Thyroid gland (tissue), 4 donors: ENCODE measurements at regions not wholly inside any gene's neighbourhood (a gene's known extent, or its start where the extent isn't known, plus 50 kb on each side); places are given as distances from the start of the nearest gene placed in this dataset.
"Not testable (repeated sequence)": the region's sequence is repeated elsewhere in the genome, so short reads cannot be mapped to it uniquely, and the experiment has no call there.

Experiments
- DNase-seq, 2 donors: peaks; one replicate each; pipeline ENCODE4 v3.0.0-alpha.2; 2019
- H3K27ac ChIP-seq, 3 donors: fragments of 200-600 bp; sonication (generic); 1 replicate in 2 of 3; 2 replicates in 1 of 3; pipeline ENCODE4 v1.5.1; 2016 to 2019; ENCODE audit warnings: mild to moderate bottlenecking in 1 of 3, moderate library complexity in 1 of 3
- H3K27me3 ChIP-seq: fragments of 200-600 bp; sonication (generic); one replicate; pipeline ENCODE4 v1.5.1; 2019
- H3K36me3 ChIP-seq, 2 donors: fragments of 200-600 bp; sonication (generic); one replicate each; pipeline ENCODE4 v1.5.1; 2016 to 2019
- H3K4me1 ChIP-seq, 2 donors: fragments of 200-600 bp; sonication (generic); one replicate each; pipeline ENCODE4 v1.5.1; 2017 to 2019
- H3K4me3 ChIP-seq, 3 donors: fragments of 200-600 bp; sonication (generic); replicated peaks in 1 of 3; 1 replicate in 2 of 3; 2 replicates in 1 of 3; pipeline ENCODE4 v1.5.1; 2016; ENCODE audit warnings: mild to moderate bottlenecking in 1 of 3
- H3K9me3 ChIP-seq: fragments of 200-600 bp; sonication (generic); one replicate; pipeline ENCODE4 v1.5.1; 2017
- POLR2A ChIP-seq, 2 donors: fragments of 450-650 bp; IDR thresholded peaks; one replicate each; pipeline ENCODE4 v1.6.1; 2017; ENCODE audit warnings: antibody characterized with exemption in 2 of 2, mild to moderate bottlenecking in 2 of 2, moderate library complexity in 1 of 2
- WGBS, 2 donors: methylation state at CpG; one replicate each; pipeline ENCODE4 v1.1.5; 2017; 5-methylcytosine and 5-hydroxymethylcytosine counted together
- intact Hi-C: fragments of 100-400 bp; cut with DNase I; formaldehyde crosslinking; loops from one replicate; pipeline ENCODE4 v1.15.1; 2023

DNA sequence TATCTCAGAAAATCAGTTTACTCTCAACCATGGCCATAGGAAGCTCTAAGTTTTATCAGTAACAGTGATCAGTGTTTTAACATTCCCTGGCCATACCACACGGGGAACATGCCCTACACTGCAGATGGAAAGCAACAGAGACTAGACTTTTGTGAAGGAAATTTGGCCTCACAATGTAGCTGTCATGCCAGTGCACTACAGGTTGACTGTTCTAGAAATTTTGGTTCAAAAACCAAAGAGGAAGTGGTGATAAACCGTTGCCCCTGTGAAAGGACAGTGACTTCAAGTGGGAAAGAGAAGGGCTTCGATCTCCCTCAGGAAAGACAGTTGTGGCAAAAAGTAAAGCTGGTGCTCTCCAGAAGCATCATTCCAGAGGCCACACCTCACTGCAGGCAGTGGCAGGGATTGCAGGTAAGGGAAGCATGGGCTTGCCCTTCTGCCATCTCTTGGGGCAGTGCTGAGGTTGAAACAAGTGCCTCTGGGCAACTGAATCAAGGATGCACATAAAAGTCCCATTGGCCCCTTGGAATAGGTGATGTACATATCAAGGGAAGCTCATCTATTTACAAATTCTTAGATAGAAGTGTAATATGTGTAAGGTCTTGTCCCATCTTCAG, 143.4 kb downstream of the PPIAL4A start:
- H3K9me3 ChIP-seq, intact Hi-C loops, H3K36me3 ChIP-seq, H3K27me3 ChIP-seq, H3K4me3 ChIP-seq, H3K27ac ChIP-seq, H3K4me1 ChIP-seq, DNase-seq: not testable (repeated sequence)
- 66 to 79% methylated on average over 3 of the region's 3 CpGs for WGBS, 2 donors

- H3K4me3 ChIP-seq, H3K27me3 ChIP-seq, DNase-seq, H3K4me1 ChIP-seq, H3K9me3 ChIP-seq, intact Hi-C loops, H3K36me3 ChIP-seq, H3K27ac ChIP-seq: not testable (repeated sequence)
- no CpG with 5 or more reads among the region's 4 CpGs for WGBS, 2 donors
These were observed 147.2 kb downstream of the PPIAL4A start for GRCh38 chr1:121036792-121037191.

DNA sequence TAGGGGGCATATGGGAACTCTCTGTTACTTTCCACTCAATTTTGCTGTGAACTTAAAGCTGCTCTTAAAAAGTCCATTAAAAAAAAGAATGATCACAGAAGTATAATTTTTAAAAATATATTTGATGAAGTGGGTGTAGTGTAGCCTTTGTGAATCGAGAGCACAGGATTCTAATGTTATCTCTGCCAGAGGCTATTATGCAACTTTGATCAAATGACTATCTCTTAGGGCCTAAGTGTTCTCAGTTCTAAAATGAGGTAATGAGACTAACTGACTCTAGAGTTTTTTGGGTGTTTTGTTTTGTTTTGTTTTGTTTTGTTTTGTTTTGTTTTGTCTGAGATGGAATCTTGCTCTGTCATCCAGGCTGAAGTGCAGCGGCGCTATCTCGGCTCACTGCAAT, 143.2 kb downstream of the FAM72B start:
- H3K9me3 ChIP-seq, H3K36me3 ChIP-seq, H3K27me3 ChIP-seq, H3K4me3 ChIP-seq, H3K4me1 ChIP-seq, intact Hi-C loops: not testable (repeated sequence)
- DNase-seq: peak in 1 of 2 donors; percentile 44
- 80% methylated on average over 2 of the region's 4 CpGs; no CpG with 5 or more reads in 1 of the 2 donors for WGBS, 2 donors
- peak overlapping the region; percentile 36 to 70 (median 56) for H3K27ac ChIP-seq

DNA sequence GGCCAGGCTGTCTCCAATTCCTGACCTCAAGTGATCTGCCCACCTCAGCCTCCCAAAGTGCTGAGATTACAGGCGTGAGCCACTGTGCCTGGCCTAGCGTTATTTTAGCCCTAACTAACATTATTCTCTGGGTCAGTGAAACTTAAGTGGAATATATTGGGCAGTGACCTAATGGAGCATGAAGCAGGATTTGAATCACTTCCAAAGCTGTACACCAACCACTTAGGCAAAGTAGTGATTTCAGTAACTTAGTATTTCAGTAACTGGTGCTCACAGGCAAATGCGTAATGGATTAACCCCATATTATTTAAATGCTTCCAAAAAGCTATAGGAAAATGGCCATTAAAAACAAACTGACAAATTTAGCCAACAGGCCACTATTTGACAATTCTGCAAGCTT, 142.6 kb downstream of the FAM72B start:
- H3K4me3 ChIP-seq, H3K36me3 ChIP-seq, intact Hi-C loops, H3K27me3 ChIP-seq, H3K9me3 ChIP-seq, H3K4me1 ChIP-seq: not testable (repeated sequence)
- 24 to 50% methylated on average over 1 to 3 of the region's 3 CpGs for WGBS, 2 donors
- peak; percentile 36 to 44 for DNase-seq
- TF ChIP-seq POLR2A (IDR thresholded peaks at IDR 0.05): peak in 1 of 2 donors; percentile 12
- H3K27ac ChIP-seq: peak overlapping the region; percentile 65 to 85 (median 75)

DNA sequence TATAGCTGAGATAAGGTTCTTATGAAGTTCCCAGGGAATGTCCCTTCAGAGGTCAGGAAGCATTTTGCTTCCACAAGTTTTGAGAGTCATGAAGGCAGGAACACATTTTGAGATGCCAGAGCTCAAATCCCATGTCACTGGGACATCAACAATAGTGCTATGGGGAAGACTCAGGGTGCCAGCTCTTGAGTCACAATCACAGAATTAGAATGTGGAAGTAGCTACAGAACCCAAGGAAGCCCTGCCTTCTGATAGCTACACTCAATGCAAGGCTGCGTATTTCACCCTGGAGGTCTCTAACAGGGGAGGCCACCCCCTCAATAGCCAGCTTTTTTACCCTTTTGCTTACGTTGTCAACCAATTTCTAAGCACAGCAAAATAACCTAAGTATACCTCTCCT, 141.3 kb downstream of the FAM72B start:
- DNase-seq, H3K27ac ChIP-seq, H3K9me3 ChIP-seq, H3K27me3 ChIP-seq, intact Hi-C loops, H3K4me3 ChIP-seq, H3K36me3 ChIP-seq, H3K4me1 ChIP-seq: not testable (repeated sequence)
- 84 to 92% methylated on average over 2 of the region's 2 CpGs for WGBS, 2 donors

- 55 to 78% methylated on average over 11 to 18 of the region's 21 CpGs for WGBS, 2 donors
- intact Hi-C loops, H3K27me3 ChIP-seq, DNase-seq, H3K27ac ChIP-seq, H3K36me3 ChIP-seq, H3K4me3 ChIP-seq, H3K9me3 ChIP-seq, H3K4me1 ChIP-seq: not testable (repeated sequence)
These were observed 135.8 kb downstream of the FAM72B start for GRCh38 chr1:121048293-121048752.

DNA sequence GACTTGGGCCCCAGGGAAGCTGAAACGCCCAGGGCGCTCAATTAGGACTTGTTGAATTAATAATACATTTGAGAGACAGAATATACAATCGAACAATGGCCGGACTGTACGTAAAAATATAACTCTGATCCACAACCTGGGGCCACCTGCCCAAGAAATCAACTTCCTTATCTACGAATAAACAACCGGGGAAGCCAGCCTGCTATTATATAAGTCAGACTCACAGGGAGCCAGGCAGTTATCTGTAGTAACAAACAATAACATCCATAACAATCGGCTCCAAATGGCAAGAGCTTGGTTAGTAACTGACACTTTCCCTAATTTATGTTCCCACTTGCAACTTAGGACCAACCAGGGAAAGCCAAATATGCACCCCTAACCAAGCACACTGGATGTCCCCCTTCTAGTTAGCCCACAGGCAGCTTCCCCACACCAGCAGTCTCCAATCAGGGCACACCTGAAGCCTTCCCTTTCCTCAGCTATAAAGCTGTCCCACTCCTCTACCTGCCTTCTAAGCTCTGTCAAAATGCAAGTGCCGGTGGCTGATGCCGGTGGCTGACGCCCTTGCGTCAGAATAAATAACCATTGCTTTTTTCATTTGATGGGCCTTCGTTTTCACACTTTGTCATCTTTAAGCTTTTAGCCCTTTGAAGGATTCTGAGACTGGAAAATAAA, 135.2 kb downstream of the FAM72B start:
- 57 to 75% methylated on average over 5 to 8 of the region's 13 CpGs for WGBS, 2 donors
- DNase-seq, intact Hi-C loops, H3K27ac ChIP-seq, H3K36me3 ChIP-seq, H3K4me3 ChIP-seq, H3K4me1 ChIP-seq, H3K27me3 ChIP-seq, H3K9me3 ChIP-seq: not testable (repeated sequence)

GRCh38 chr1:121050097-121050496, 134.0 kb downstream of the FAM72B start:
- H3K27ac ChIP-seq, H3K27me3 ChIP-seq, H3K4me1 ChIP-seq, intact Hi-C loops, H3K4me3 ChIP-seq, H3K36me3 ChIP-seq, DNase-seq, H3K9me3 ChIP-seq: not testable (repeated sequence)
- 81 to 82% methylated on average over 5 of the region's 5 CpGs for WGBS, 2 donors

- H3K27me3 ChIP-seq, H3K9me3 ChIP-seq, H3K36me3 ChIP-seq, intact Hi-C loops, DNase-seq, H3K4me3 ChIP-seq, H3K27ac ChIP-seq, H3K4me1 ChIP-seq: not testable (repeated sequence)
- 47 to 75% methylated on average over 11 of the region's 40 CpGs for WGBS, 2 donors
These were observed 132.9 kb downstream of the FAM72B start for GRCh38 chr1:121051161-121051790.

GRCh38 chr1:121052081-121052660, 132.0 kb downstream of the FAM72B start:
- not testable (repeated sequence) for H3K4me1 ChIP-seq

GRCh38 chr1:121054928-121055327, 129.2 kb downstream of the FAM72B start:
- H3K27ac ChIP-seq, H3K4me1 ChIP-seq, H3K9me3 ChIP-seq, H3K36me3 ChIP-seq, H3K4me3 ChIP-seq, intact Hi-C loops, H3K27me3 ChIP-seq, DNase-seq: not testable (repeated sequence)
- 40% methylated on average over 1 of the region's 1 CpG; no CpG with 5 or more reads in 1 of the 2 donors for WGBS, 2 donors

More at GRCh38 chr1:121052081-121052660, 132.0 kb downstream of the FAM72B start:
- H3K27me3 ChIP-seq, DNase-seq, H3K27ac ChIP-seq, H3K4me3 ChIP-seq, H3K36me3 ChIP-seq, intact Hi-C loops, H3K9me3 ChIP-seq: not testable (repeated sequence)
- 56 to 65% methylated on average over 14 to 29 of the region's 34 CpGs for WGBS, 2 donors

DNA sequence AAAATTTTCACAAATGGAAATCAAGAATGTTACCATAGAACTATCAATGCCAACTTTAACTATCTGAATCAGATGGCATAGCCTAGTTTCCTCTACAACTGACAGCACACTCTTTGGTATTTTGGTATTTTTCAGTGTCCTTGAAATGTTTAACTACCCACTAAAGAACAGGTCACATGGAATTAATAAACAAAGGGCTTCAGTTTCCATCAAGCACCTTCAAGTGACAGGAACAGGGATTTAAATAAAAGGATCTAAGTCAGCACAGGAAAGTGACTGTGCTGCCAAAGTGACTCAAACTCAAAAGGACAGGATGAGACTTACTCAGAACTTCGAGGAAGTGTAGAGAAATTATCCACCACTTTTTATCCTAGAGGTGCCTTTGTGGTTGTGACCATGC, 117.2 kb downstream of the FAM72B start:
- H3K4me3 ChIP-seq, H3K9me3 ChIP-seq, H3K36me3 ChIP-seq, H3K27me3 ChIP-seq, DNase-seq, intact Hi-C loops, H3K4me1 ChIP-seq, H3K27ac ChIP-seq: not testable (repeated sequence)
- 40% methylated on average over 1 of the region's 1 CpG; no CpG with 5 or more reads in 1 of the 2 donors for WGBS, 2 donors
